SKM-1 (cell line): ENCODE measurements at regions not wholly inside any gene's neighbourhood (a gene's known extent, or its start where the extent isn't known, plus 50 kb on each side); places are given as distances from the start of the nearest gene placed in this dataset.

Experiments
- DNase-seq: peaks from one replicate; lab custom pipeline; 2025; ENCODE audit not compliant: unreplicated experiment; lab: John Stamatoyannopoulos, UW

DNA sequence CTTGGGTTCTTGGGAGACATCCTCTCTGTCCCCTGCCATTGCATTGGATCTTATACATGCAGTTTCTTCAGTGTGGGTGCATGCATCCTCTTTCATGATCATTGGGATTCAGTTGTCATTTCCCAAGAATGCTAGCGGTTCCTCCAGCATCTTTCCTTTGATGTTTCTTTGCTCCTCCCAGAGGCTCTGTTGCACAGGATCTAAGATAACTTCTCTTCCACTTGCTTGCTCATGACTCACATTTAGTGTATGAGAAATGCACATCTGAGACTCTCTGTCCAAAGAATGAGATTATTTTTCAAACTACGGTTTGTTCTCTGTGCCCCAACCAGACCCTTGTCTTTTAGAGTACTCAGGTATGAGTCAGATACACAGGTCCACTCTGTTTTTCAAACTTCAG lies 197.1 kb downstream of the NDFIP2 start:
- no peak for DNase-seq

GRCh38 chr13:79675931-79676660 lies 195.1 kb downstream of the NDFIP2 start:
- no peak for DNase-seq

DNA sequence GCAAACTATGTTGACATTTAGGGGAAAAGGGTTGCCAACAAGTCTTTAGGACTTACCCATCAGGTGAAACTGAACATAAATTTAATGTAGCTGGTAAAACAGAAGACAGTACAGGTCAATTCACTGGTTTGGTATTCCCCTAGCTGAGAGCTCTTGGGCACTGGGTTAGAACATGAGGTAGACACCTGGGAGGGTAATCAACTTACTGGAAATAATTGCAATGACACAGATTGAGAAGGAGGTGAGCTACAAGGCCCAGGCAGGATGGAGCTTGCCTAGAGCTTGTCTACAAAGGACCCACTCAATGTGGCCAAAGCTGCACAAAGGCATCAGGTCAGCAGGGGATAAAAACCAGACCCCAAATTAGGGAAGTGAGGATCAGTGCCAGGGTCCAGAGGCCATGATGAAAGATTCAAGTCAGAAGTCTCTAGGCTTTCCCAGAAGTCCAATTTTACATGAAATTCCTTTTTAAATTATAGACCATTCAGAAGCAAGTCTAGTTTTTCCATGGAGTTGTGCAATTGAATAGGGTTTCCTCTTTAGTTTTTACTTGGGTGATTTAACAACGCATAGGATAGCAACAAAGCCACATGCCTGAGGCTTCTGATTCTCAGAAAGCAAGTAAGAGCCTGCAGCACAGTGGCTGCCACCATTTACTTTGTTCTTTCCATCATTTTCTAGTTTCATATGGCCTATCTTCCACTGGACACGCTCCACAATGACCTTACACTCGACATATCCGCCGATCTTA lies 194.0 kb downstream of the NDFIP2 start:
- DNase-seq = no peak

DNA sequence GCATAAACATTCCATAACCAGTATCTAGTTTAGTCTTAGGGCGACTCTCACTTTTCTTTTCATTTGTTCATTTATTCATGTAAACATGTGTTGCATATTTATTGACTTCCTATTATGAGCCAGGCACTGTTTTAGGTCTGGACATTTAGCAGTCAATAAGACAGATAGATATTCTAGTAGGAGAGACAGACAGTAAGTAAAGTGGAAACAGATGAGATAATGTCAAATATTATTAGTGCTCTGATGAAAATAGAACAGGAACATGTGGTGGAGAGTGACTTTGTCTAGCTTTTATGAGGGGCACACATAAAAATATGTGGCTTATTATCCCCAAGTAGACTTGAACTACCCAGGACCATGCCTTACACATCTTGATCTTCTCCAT lies 193.0 kb downstream of the NDFIP2 start:
- DNase-seq = no peak

GRCh38 chr13:79673310-79673992 lies 192.5 kb downstream of the NDFIP2 start:
- DNase-seq = no peak

DNA sequence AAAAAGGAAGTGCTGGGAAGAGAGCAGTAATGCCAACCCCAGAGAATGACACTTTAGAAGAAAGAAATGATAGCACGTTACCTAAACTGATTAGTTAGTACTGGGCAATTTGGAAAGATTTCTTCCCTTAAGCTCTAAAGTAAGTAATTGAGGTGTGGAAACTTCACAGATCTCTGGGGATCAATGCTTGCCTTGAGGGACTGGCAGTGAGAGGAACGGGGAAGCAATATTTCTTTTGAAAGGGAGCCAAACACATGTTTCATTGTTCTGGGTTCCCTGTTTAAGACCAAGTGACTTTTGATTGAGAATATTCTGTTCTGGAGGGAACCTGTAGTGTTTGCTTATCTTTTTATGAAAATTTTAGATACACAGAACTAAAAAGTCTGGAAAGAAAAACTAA lies 190.5 kb downstream of the NDFIP2 start:
- no peak for DNase-seq

DNA sequence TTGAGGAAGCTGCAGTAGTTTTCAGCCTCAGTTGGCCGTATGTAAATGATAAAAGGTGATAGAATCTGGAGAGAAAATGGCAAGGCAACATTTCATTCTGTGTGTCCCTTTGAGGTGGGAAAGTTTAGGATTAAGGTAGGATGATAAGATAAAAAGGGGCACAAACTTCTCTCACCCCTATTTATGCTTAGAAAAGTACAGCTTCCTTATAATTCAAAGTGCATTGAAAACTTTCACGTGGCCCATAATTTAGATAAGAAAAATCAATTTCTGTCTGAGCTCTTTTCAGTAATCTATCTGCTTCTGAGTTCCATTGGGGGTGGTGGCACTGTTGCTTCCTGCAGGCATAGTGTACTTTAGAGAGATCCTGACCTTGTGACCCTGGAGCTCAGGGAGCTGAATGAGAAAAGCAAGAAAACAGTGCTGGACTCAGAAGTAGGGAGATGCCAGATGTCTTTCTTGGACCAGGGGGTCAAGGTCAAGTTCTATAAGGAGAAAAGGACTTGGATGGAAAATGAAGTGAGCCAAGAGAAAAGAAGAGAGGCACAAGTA lies 187.3 kb downstream of the NDFIP2 start:
- no peak for DNase-seq

DNA sequence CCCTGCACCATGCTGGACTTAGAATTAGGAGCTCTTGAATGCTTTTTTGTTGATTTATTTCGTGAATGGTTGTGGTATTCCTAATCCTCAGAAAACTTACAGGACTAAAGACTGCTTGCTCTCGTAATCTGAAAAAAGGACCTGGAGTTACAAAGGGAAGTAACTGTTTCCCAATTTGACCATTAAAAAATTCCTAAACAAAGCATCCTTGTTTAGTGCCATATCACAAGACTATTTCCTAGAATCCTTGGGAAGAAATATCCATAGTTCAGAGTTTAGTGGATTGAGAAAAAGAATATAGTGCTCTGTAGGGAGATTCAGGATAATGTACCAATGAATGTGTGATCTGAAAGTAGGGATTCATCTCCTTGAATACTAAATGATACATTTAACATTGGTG lies 186.8 kb downstream of the NDFIP2 start:
- DNase-seq = no peak

- no peak for DNase-seq
These were observed 183.2 kb downstream of the NDFIP2 start for GRCh38 chr13:79663977-79664636.

DNA sequence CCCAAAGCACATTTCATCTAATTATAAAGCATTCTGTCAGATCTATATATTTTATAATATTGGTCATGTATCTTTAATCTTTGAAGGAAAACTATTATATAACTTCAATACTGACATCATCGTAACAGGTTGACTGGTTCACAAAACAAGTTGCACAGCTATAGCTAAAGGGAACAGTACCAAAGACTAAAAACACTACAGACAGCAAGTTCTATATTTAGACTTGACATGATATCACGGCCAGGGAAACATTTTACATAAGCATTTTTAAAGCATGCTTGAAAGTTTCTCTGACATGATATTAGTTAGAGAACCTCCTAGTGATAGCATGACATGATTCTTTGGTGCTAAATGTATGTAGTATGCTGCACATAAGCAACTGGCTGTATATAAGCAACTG lies 182.5 kb downstream of the NDFIP2 start:
- no peak for DNase-seq

DNA sequence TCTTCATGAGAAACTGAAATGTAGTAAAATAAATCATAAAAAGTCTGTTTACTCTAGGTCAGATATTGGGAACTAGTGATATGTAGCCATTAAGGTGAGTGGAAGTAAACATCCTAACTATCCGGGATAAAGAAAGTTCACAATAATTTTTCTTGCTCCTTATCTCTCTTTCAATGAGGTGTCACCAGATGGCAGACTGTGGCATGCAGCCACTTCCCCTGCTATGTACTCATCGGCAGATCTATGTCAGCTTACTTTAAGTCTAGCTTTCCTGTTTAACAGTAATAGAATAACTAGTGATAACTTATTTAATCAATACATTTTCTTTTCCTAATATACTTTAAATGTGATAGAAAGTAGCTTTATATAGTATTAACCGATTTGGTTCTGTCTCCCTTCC lies 181.9 kb downstream of the NDFIP2 start:
- DNase-seq = no peak

- no peak for DNase-seq
These were observed 179.4 kb downstream of the NDFIP2 start for GRCh38 chr13:79660361-79660760.

DNA sequence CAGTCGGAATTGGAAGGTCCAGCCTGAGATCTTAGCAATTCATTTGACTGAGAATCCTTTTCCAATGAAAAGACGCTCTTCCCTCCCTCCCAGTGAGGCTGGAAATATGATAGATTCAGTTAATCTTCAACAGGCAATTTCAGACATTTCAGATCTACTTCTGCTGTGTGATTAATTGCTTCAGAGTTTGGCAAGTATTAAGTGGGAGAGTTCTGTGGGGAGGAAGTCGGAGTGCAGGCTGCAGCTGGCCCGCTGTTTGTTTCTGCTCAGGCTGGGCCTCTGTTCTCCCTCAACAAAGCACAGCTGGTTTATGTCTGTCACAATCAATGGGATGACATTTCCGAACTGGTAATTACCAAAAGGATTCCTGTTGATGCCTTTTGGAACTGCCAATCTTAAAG lies 178.2 kb downstream of the NDFIP2 start:
- DNase-seq = no peak

DNA sequence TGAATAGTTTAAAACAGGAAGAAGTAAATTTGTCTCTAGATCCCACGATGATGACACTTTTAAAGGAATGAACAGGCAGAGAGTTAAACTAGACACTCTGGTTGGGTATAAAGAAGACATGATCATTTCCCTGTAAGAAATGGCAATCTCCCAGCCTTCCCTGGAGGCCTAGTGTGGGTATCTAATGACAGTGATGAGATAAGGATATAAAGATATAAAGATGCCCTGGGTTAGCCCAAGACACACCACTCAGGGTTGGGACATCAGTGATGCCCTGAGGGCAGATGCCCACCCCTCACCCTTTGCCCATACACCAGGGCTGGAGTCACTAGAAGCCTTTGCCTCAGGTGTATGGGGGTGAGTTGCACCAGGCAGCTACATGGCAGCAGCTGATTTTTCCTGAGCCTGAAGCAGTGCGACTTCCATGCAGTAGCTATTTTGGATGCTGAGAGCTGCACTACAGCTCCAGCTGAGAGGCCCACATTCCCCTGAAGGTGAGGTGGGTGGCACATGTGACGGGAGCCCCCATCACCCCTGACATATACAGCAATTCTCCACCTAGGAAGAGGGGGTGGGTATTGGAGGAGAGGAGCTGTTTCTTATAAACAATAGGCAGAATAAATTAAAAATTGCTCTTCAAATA lies 177.5 kb downstream of the NDFIP2 start:
- no peak for DNase-seq

DNA sequence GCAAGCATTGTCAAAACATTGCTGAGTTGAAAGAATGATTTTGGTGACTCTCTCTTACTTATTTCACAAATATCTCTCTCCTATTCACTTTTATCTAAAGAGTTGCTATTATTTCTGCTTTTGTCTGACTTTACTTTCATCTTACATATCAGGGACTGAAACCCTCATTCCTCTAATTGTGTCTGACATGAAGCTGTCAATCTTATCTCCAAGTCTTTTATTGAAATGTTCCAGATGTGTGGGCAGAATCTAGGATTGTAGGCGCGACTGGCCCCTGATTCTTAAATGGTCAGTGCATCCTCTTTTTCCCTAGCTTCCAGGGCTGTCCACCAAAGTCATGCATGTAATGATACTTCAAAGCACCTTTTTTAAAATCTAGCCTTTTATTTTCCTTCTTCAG lies 174.6 kb downstream of the NDFIP2 start:
- no peak for DNase-seq

- DNase-seq = no peak
These were observed 173.6 kb downstream of the NDFIP2 start for GRCh38 chr13:79654520-79654919.

DNA sequence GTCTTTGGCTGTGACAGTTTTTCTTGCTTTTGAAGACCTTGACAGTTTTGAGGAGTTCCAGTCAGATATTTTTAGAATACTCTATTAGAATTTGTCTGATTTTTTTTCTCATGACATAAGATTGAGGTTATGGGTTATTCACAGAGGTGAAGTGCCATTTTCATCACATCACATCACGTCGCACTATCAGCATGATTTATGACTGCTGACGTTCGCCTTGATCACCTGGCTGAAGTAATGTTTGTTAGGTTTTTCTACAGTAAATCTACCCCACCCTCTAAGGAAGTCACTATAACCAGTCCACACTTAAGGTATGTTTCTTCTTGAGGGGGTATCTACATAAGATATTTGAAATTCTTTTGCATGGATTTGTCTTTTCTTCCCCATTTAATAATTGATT lies 169.7 kb downstream of the NDFIP2 start:
- no peak for DNase-seq

DNA sequence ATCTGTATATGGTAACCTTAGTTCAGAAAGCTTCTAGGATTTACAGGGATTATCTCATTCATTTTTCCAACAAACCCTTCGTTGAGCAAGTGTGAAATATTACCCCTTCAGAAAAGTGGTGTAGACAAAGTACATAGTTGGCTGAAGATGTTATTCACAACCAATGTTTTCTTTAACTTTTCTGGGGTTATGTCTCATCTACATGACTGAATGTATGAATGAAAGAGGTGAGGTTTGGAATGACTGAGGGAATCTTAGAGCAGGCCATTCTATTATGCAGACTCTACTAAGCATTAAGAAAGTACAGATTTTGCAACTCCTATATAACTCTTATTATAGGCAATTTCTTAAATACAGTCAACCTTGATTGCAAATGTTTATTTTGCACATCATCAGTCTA lies 167.2 kb downstream of the NDFIP2 start:
- DNase-seq = no peak

DNA sequence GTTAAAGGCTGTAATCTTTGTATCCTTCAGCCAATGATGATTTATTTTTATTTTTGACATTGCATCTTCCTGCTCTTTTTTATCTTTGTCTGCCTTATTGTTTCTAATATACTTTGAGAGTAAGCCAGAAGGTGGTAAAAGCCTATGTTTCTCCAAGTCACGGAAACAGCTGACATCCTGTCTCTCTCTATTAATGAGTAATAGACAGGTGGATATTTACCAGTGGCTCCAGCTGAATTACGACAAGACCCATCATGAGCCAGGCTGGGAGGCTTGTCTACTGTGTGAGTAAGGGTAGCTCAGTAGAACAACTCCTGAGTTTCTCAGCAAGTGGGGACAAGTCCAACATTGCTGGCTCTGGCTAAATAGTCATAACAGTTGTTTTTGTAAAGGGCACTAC lies 166.6 kb downstream of the NDFIP2 start:
- DNase-seq = no peak

DNA sequence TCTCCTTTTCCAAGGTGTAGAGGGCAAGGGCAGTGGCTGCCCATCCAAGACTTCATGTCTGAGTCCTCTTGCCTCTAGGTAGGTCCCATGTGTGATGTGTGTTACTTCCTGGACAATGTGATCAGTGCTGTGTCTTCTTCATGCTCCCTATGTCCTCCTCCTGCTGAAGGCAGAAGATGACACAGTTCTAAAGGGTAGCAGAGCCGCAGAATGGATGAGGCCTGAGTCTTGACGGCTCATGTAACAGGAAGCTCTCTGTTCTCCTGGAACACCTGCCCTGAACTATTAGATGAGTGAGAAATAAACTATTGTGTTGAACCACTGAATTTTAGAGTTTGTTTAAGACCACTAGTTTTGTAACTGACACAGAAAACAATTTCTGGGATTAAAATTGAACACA lies 165.9 kb downstream of the NDFIP2 start:
- DNase-seq = no peak

GRCh38 chr13:79645569-79645968 lies 164.6 kb downstream of the NDFIP2 start:
- no peak for DNase-seq
